Right cardiac atrium (tissue), 5 donors: ENCODE measurements at regions not wholly inside any gene's neighbourhood (a gene's known extent, or its start where the extent isn't known, plus 50 kb on each side); places are given as distances from the start of the nearest gene placed in this dataset.

Experiments used
- ATAC-seq, 2 donors: fragments of 200-7000 bp; cut with Tn5 transposase; one replicate each; pipeline versions ENCODE4 v1.8.0 to v1.9.1; 2020; ENCODE audit warnings: moderate library complexity in 2 of 2, mild to moderate bottlenecking in 1 of 2
- DNase-seq, 3 donors: peaks; one replicate each; pipeline ENCODE4 v3.0.0-alpha.2; 2020
- H3K27ac ChIP-seq: one replicate; pipeline ENCODE4 v1.5.1; 2013; ENCODE audit warnings: mild to moderate bottlenecking, low read length, control low read depth, moderate library complexity
- H3K27me3 ChIP-seq: one replicate; pipeline ENCODE4 v1.6.1; 2013; ENCODE audit not compliant: control insufficient read depth, insufficient read depth
- H3K4me1 ChIP-seq: one replicate; pipeline ENCODE4 v1.6.1; 2013; ENCODE audit warnings: low read length; ENCODE audit not compliant: control insufficient read depth, insufficient read depth
- H3K4me3 ChIP-seq: one replicate; pipeline ENCODE4 v1.5.1; 2013; ENCODE audit warnings: low read length, control low read depth
- H3K9me3 ChIP-seq: one replicate; pipeline ENCODE4 v1.6.1; 2013; ENCODE audit warnings: low read length; ENCODE audit not compliant: control insufficient read depth
- WGBS: extraction: QIAGEN DNeasy Blood & Tissue Kit; methylation state at CpG from one replicate; pipeline ENCODE4 v1.1.7; 2013; 5-methylcytosine and 5-hydroxymethylcytosine counted together
- intact Hi-C, 4 donors: fragments of 100-400 bp; cut with DNase I; formaldehyde crosslinking; loops; one replicate each; pipeline versions ENCODE4 v1.11.0 to v1.14.0; 2022 to 2023
- donor health status: healthy with polysubstance abuse.
- donor health status: DM: no; HTN: yes; CAD: no.
- donor health status: DM: no; HTN: no; CAD: no.
- donor health status: DM: no; HTN: yes; CAD: no; lungs with severe emphysema.
- donor health status: DM: yes; HTN: yes; CAD: no.

- Histone ChIP-seq H3K27me3 (no peaks in the 10 kb centered on the region), H3K4me1 (no peaks in the 10 kb centered on the region), H3K27ac (no peak overlapping the region), H3K4me3 (no peak overlapping the region), H3K9me3 (no peaks in the 10 kb centered on the region)
- 79% methylated on average over 5 of the region's 5 CpGs for WGBS
- intact Hi-C loops, result loop anchor here in 3 of 4 donors (5.0 to 10.0 kb wide), 3 partner anchors 942 to 952 kb away; no protein-coding TSS in a partner anchor
- ATAC-seq (no peak), DNase-seq (no peak)
Observed at GRCh38 chr13:108156749-108157148, 58.6 kb downstream of the LIG4 start.

GRCh38 chr13:108155185-108156106 is 59.9 kb downstream of the LIG4 start:
- H3K4me3 ChIP-seq, result no peak overlapping the region
- WGBS, result 30% methylated on average over 16 of the region's 16 CpGs
- intact Hi-C loops, result loop anchor here in 3 of 4 donors (5.0 to 10.0 kb wide), 3 partner anchors 941 to 951 kb away; no protein-coding TSS in a partner anchor
- no peaks in the 10 kb centered on the region for H3K27me3 ChIP-seq
- DNase-seq (peak; percentile 35 to 75 (median 65)), ATAC-seq (no peak)
- no peaks in the 10 kb centered on the region for H3K4me1 ChIP-seq
- no peaks in the 10 kb centered on the region for H3K9me3 ChIP-seq
- no peak overlapping the region for H3K27ac ChIP-seq

- Histone ChIP-seq H3K4me3 (no peak overlapping the region), H3K27me3 (no peaks in the 10 kb centered on the region), H3K4me1 (no peaks in the 10 kb centered on the region), H3K27ac (no peak overlapping the region), H3K9me3 (no peaks in the 10 kb centered on the region)
- ATAC-seq (no peak), DNase-seq (no peak)
- intact Hi-C loops, result loop anchor here in 3 of 4 donors (5.0 to 10.0 kb wide), 3 partner anchors 940 to 952 kb away; no protein-coding TSS in a partner anchor
- 59% methylated on average over 1 of the region's 1 CpG for WGBS
Observed at GRCh38 chr13:108154421-108154858, 60.9 kb downstream of the LIG4 start.

GRCh38 chr13:108146642-108147041 is 68.7 kb downstream of the LIG4 start:
- ATAC-seq (peak; percentile 37 to 80), DNase-seq (no peak)
- intact Hi-C loops, result no loop called here
- no peaks in the 10 kb centered on the region for H3K4me1 ChIP-seq
- H3K4me3 ChIP-seq, result no peak overlapping the region
- H3K9me3 ChIP-seq, result no peaks in the 10 kb centered on the region
- no peak overlapping the region for H3K27ac ChIP-seq
- 28% methylated on average over 2 of the region's 2 CpGs for WGBS
- no peaks in the 10 kb centered on the region for H3K27me3 ChIP-seq

- no peaks in the 10 kb centered on the region for H3K27me3 ChIP-seq
- ATAC-seq, result no peak
- WGBS, result 69% methylated on average over 4 of the region's 4 CpGs
- H3K4me3 ChIP-seq, result no peak overlapping the region
- DNase-seq, result no peak
- no peak overlapping the region for H3K27ac ChIP-seq
- intact Hi-C loops, result no loop called here
- no peaks in the 10 kb centered on the region for H3K4me1 ChIP-seq
- no peaks in the 10 kb centered on the region for H3K9me3 ChIP-seq
Observed at GRCh38 chr13:108142702-108143436, 72.5 kb downstream of the LIG4 start.

GRCh38 chr13:108137176-108137575 is 78.2 kb downstream of the LIG4 start:
- 74% methylated on average over 1 of the region's 1 CpG for WGBS
- no peaks in the 10 kb centered on the region for H3K9me3 ChIP-seq
- H3K4me3 ChIP-seq, result no peak overlapping the region
- no peaks in the 10 kb centered on the region for H3K27me3 ChIP-seq
- H3K4me1 ChIP-seq, result no peaks in the 10 kb centered on the region
- intact Hi-C loops, result no loop called here
- no peak overlapping the region for H3K27ac ChIP-seq
- DNase-seq (no peak), ATAC-seq (no peak)

GRCh38 chr13:108127406-108127805 is 87.9 kb downstream of the LIG4 start:
- ATAC-seq, result no peak
- H3K27ac ChIP-seq, result no peak overlapping the region
- H3K4me3 ChIP-seq, result no peak overlapping the region
- DNase-seq, result no peak
- intact Hi-C loops, result no loop called here
- H3K4me1 ChIP-seq, result no peaks in the 10 kb centered on the region
- H3K9me3 ChIP-seq, result no peaks in the 10 kb centered on the region
- no peaks in the 10 kb centered on the region for H3K27me3 ChIP-seq

GRCh38 chr13:108126056-108126455 is 89.3 kb downstream of the LIG4 start:
- Histone ChIP-seq H3K4me1 (no peaks in the 10 kb centered on the region), H3K9me3 (no peaks in the 10 kb centered on the region), H3K27me3 (no peaks in the 10 kb centered on the region), H3K4me3 (no peak overlapping the region), H3K27ac (no peak overlapping the region)
- ATAC-seq, result no peak
- WGBS, result 92% methylated on average over 2 of the region's 2 CpGs
- intact Hi-C loops, result no loop called here
- DNase-seq, result no peak

GRCh38 chr13:108121406-108121805 is 93.9 kb downstream of the LIG4 start:
- WGBS, result 84% methylated on average over 1 of the region's 1 CpG
- H3K27ac ChIP-seq, result no peak overlapping the region
- H3K4me1 ChIP-seq, result no peaks in the 10 kb centered on the region
- intact Hi-C loops, result no loop called here
- ATAC-seq (no peak), DNase-seq (no peak)
- no peaks in the 10 kb centered on the region for H3K9me3 ChIP-seq
- no peaks in the 10 kb centered on the region for H3K27me3 ChIP-seq
- H3K4me3 ChIP-seq, result no peak overlapping the region

GRCh38 chr13:108120856-108121255 is 94.5 kb downstream of the LIG4 start:
- intact Hi-C loops, result no loop called here
- 72% methylated on average over 7 of the region's 7 CpGs for WGBS
- H3K9me3 ChIP-seq, result no peaks in the 10 kb centered on the region

GRCh38 chr13:108120302-108120701 is 95.0 kb downstream of the LIG4 start:
- WGBS, result 69% methylated on average over 6 of the region's 6 CpGs
- ATAC-seq (no peak), DNase-seq (no peak)
- H3K4me1 ChIP-seq, result no peaks in the 10 kb centered on the region
- H3K4me3 ChIP-seq, result no peak overlapping the region
- H3K9me3 ChIP-seq, result no peaks in the 10 kb centered on the region
- no peaks in the 10 kb centered on the region for H3K27me3 ChIP-seq
- H3K27ac ChIP-seq, result no peak overlapping the region
- intact Hi-C loops, result no loop called here

More at GRCh38 chr13:108120856-108121255, 94.5 kb downstream of the LIG4 start:
- Histone ChIP-seq H3K27me3 (no peaks in the 10 kb centered on the region), H3K4me1 (no peaks in the 10 kb centered on the region), H3K27ac (no peak overlapping the region), H3K4me3 (no peak overlapping the region)
- DNase-seq (no peak), ATAC-seq (no peak)
